ENCODE measurements at regions not wholly inside any gene's neighbourhood (a gene's known extent, or its start where the extent isn't known, plus 50 kb on each side); places are given as distances from the start of the nearest gene placed in this dataset.

- TF ChIP-seq, protein P1, sequence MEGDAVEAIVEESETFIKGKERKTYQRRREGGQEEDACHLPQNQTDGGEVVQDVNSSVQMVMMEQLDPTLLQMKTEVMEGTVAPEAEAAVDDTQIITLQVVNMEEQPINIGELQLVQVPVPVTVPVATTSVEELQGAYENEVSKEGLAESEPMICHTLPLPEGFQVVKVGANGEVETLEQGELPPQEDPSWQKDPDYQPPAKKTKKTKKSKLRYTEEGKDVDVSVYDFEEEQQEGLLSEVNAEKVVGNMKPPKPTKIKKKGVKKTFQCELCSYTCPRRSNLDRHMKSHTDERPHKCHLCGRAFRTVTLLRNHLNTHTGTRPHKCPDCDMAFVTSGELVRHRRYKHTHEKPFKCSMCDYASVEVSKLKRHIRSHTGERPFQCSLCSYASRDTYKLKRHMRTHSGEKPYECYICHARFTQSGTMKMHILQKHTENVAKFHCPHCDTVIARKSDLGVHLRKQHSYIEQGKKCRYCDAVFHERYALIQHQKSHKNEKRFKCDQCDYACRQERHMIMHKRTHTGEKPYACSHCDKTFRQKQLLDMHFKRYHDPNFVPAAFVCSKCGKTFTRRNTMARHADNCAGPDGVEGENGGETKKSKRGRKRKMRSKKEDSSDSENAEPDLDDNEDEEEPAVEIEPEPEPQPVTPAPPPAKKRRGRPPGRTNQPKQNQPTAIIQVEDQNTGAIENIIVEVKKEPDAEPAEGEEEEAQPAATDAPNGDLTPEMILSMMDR (IDR thresholded peaks at IDR 0.05), result no peak
- TF ChIP-seq POLR2A (IDR thresholded peaks at IDR 0.05; ENCODE audit: low read depth), result no peak
- TF ChIP-seq POLR2AphosphoS5 (IDR thresholded peaks at IDR 0.05), result no peak
These were observed 84.3 kb upstream of the NLRP1 start for GRCh38 chr17:5668557-5669138.

All from esophagus muscularis mucosa (tissue), 3 donors.